RWPE2 (cell line): ENCODE measurements at regions not wholly inside any gene's neighbourhood (a gene's known extent, or its start where the extent isn't known, plus 50 kb on each side); places are given as distances from the start of the nearest gene placed in this dataset.
A peak's percentile ranks its signal among the peaks of the same experiment; 100 is the strongest.
"Not testable (repeated sequence)": the region's sequence is repeated elsewhere in the genome, so short reads cannot be mapped to it uniquely, and the experiment has no call there.

Source experiments
- ATAC-seq: fragments of 200-7000 bp; cut with Tn5 transposase; 3 replicates; pipeline ENCODE4 v1.9.1; 2021; ENCODE audit warnings: low read depth
- DNase-seq: peaks from one replicate; pipeline ENCODE4 v3.0.0-alpha.2; 2020; ENCODE audit warnings: low spot score
- H3K27ac ChIP-seq: fragments of 450-650 bp; 2 replicates; pipeline ENCODE4 v1.5.1; 2017; ENCODE audit warnings: mild to moderate bottlenecking; ENCODE audit not compliant: poor library complexity, severe bottlenecking
- H3K27me3 ChIP-seq: fragments of 250-450 bp; sonication (Bioruptor Pico); 2 replicates; pipeline ENCODE4 v1.5.1; 2021; ENCODE audit warnings: mild to moderate bottlenecking, moderate library complexity; ENCODE audit not compliant: insufficient read depth, poor library complexity, severe bottlenecking
- H3K36me3 ChIP-seq: fragments of 250-450 bp; sonication (Bioruptor Pico); 2 replicates; pipeline ENCODE4 v1.5.1; 2020; ENCODE audit warnings: low read depth, mild to moderate bottlenecking, moderate library complexity
- H3K4me1 ChIP-seq: fragments of 250-450 bp; sonication (Bioruptor Pico); 2 replicates; pipeline ENCODE4 v1.5.1; 2021; ENCODE audit warnings: mild to moderate bottlenecking, moderate library complexity; ENCODE audit not compliant: insufficient read depth, poor library complexity, severe bottlenecking
- H3K4me3 ChIP-seq: fragments of 250-450 bp; sonication (Bioruptor Pico); 2 replicates; pipeline ENCODE4 v1.5.1; 2021; ENCODE audit warnings: mild to moderate bottlenecking, moderate library complexity; ENCODE audit not compliant: severe bottlenecking
- H3K9me3 ChIP-seq: fragments of 250-450 bp; sonication (Bioruptor Pico); 2 replicates; pipeline ENCODE4 v1.5.1; 2021; ENCODE audit warnings: mild to moderate bottlenecking, moderate library complexity; ENCODE audit not compliant: severe bottlenecking
- TF ChIP-seq, protein P1 (sequence below): fragments of 450-650 bp; IDR thresholded peaks from one replicate; pipeline ENCODE4 v1.5.1; 2017; ENCODE audit warnings: mild to moderate bottlenecking, moderate library complexity; ENCODE audit not compliant: poor library complexity, severe bottlenecking

DNA sequence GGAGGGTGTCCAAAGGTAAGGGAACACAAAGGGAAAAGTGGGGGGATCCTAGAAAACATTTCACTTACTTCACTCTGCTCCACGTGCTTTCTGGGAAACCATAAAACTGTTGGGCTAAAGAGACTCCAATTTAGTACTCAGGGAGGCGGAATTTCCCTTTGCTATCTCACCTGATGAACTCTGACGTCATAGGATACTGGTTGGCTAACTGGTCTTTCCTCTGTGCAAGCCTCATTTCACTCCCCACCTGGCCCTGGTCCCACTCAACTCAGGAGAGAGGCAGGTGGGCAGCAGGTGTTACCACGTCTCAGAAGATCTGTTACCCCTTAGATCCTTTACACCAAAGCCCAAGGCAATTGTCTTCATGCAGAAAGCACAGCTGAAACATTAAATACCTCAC lies 51.8 kb upstream of the PMAIP1 start:
- no peak for ATAC-seq
- DNase-seq: no peak
- no peaks in the 10 kb centered on the region for H3K27me3 ChIP-seq

DNA sequence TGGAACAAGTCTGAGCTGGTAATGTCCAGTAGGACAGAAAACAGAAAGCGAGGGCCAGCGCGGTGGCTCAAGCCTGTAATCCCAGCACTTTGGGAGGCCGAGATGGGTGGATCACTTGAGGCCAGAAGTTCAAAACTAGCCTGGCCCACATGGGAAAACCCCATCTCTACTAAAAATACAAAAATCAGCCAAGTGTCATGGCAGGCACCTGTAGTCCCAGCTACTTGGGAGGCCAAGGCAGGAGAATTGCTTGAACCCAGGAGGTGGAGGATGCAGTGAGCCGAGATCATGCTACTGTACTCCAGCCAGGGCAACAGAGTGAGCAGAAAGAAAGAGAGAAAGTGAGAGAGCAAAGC lies 52.3 kb upstream of the PMAIP1 start:
- not testable (repeated sequence) for DNase-seq, H3K9me3 ChIP-seq, H3K27me3 ChIP-seq, ATAC-seq, H3K4me3 ChIP-seq, H3K27ac ChIP-seq, H3K36me3 ChIP-seq
- H3K4me1 ChIP-seq: peaks cover 19% of the 10 kb centered on the region

More for the DNA sequence above, 51.8 kb upstream of the PMAIP1 start:
- no peaks in the 10 kb centered on the region for H3K9me3 ChIP-seq
- peaks cover 19% of the 10 kb centered on the region for H3K4me1 ChIP-seq
- H3K36me3 ChIP-seq: no peaks in the 10 kb centered on the region
- H3K4me3 ChIP-seq: no peak overlapping the region
- TF ChIP-seq, protein P1, sequence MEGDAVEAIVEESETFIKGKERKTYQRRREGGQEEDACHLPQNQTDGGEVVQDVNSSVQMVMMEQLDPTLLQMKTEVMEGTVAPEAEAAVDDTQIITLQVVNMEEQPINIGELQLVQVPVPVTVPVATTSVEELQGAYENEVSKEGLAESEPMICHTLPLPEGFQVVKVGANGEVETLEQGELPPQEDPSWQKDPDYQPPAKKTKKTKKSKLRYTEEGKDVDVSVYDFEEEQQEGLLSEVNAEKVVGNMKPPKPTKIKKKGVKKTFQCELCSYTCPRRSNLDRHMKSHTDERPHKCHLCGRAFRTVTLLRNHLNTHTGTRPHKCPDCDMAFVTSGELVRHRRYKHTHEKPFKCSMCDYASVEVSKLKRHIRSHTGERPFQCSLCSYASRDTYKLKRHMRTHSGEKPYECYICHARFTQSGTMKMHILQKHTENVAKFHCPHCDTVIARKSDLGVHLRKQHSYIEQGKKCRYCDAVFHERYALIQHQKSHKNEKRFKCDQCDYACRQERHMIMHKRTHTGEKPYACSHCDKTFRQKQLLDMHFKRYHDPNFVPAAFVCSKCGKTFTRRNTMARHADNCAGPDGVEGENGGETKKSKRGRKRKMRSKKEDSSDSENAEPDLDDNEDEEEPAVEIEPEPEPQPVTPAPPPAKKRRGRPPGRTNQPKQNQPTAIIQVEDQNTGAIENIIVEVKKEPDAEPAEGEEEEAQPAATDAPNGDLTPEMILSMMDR: no peak
- no peak overlapping the region for H3K27ac ChIP-seq

DNA sequence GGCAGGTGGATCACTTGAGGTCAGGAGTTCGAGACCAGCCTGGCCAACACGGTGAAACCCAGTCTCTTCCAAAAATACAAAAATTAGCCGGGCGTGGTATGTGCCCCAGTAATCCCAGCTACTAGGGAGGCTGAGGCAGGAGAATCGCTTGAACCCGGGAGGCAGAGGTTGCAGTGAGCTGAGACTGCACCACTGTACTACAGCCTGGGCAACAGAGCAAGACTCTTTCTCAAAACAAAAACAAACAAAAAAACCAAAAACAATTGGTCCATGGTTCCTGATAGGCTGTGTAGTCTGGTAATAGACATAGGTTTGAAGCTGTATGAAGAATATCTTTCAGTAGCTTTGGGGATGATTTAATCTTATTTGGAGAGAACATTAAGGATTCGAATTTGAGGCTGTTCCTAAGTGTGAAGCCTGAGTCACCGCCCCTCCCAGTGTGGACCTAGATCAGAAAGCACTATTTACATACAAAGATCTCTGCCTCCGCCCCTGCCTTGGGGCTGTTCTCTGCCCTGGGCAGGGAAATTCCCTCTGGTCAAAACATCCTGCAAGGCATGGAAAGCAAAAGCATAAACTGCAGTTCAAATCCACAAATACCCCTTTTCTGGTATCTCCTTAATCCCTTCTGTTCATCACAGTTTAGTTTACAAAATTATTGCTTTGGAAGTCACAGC lies 52.8 kb upstream of the PMAIP1 start:
- no peaks in the 10 kb centered on the region for H3K27me3 ChIP-seq
- H3K4me3 ChIP-seq: no peak overlapping the region
- peaks cover 19% of the 10 kb centered on the region for H3K4me1 ChIP-seq
- H3K36me3 ChIP-seq: no peaks in the 10 kb centered on the region
- ATAC-seq (peak; percentile 87), DNase-seq (no peak)
- TF ChIP-seq, protein P1: no peak
- H3K9me3 ChIP-seq: no peaks in the 10 kb centered on the region
- no peak overlapping the region for H3K27ac ChIP-seq

DNA sequence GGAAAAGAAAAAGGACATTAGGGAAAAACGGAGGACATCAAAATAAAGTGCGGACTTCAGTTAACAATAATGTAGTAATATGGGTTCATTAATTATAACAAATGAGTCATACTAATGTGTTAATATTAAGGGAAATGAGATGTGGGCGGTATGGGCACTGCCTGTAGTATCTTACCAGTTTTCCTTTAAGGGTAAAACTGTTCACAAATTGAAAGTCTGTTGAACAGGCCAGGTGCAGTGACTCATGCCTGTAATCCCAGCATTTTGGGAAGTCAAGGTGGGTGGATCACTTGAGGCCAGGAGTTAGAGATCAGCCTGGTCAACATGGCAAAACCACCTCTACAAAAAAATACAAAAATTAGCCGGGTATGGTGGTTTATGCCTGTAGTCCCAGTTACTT lies 56.8 kb upstream of the PMAIP1 start:
- Histone ChIP-seq H3K4me1 (peaks cover 19% of the 10 kb centered on the region), H3K36me3 (no peaks in the 10 kb centered on the region), H3K4me3 (no peak overlapping the region), H3K27me3 (no peaks in the 10 kb centered on the region), H3K9me3 (no peaks in the 10 kb centered on the region), H3K27ac (no peak overlapping the region)
- TF ChIP-seq, protein P1: no peak
- DNase-seq: no peak
- ATAC-seq: 0 out of 3 replicates have a peak, but pooled peaks have one; percentile 40

DNA sequence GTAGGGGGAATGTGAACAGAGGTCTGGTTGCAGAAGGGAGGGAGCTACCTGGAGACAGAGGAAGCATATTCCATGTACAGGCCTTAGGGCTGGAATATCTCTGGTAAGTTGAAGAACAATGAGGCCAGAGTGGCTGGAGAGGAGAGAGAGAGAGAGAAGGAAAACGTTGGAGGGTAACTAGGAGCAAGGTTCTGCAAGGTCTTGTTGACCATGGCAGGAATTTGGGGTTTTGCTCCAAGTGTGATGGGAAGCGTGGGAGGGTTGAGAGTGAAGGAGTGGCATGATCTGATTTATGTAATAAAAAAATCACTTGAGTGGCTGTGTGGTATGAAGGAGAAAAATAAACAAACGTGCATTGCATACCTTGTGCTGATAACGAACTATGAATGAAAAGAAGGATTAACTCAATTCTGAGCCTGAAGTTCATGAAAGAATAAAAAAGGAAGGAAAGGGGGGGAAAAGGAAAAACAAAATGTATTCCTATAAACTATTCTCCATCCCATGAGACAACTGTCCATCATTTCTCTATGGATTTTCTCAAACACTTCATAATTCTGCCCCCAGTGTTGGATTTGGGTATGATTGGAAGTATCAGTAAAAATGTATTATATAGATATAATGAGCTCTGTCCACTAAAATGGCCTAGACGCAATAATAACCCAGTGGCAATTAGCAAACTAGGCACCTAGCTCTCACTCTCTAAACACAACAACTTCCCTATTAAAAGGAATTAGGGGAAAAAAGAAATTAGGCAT lies 59.7 kb upstream of the PMAIP1 start:
- no peaks in the 10 kb centered on the region for H3K27me3 ChIP-seq
- H3K27ac ChIP-seq: no peak overlapping the region
- ATAC-seq: no peak
- no peak overlapping the region for H3K4me3 ChIP-seq
- H3K9me3 ChIP-seq: no peaks in the 10 kb centered on the region
- H3K36me3 ChIP-seq: no peaks in the 10 kb centered on the region
- peaks cover 10% of the 10 kb centered on the region for H3K4me1 ChIP-seq
- DNase-seq: no peak
- TF ChIP-seq, protein P1: peak; percentile 37
